ENCODE measurements at regions not wholly inside any gene's neighbourhood (a gene's known extent, or its start where the extent isn't known, plus 50 kb on each side); places are given as distances from the start of the nearest gene placed in this dataset.
"Not testable (repeated sequence)": the region's sequence is repeated elsewhere in the genome, so short reads cannot be mapped to it uniquely, and the experiment has no call there.

DNA sequence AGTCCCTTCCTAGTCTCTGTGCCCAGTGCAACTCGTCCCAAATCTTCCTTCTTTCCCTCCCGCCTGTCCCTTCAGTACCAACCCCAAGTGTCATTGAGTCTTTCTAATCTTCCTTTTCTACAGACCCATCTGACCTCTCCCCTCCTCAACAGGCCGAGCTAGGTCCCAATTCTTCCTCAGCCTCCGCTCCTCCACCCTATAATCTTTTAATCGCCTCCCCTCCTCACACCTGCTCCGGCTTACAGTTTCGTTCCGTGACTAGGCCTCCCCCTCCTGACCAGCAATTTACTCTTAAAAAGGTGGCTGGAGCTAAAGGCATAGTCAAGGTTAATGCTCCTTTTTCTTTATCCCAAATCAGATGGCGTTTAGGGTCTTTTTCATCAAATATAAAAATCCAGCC, 123.1 kb upstream of the MAP2 start:
- not testable (repeated sequence) for TF ChIP-seq FOXK2 (IDR thresholded peaks at IDR 0.05); SUZ12 (IDR thresholded peaks at IDR 0.05); HDGF (IDR thresholded peaks at IDR 0.05; ENCODE audit: borderline replicate concordance); SP1 (IDR thresholded peaks at IDR 0.05); ELF4 (IDR thresholded peaks at IDR 0.05); BHLHE40 (IDR thresholded peaks at IDR 0.05; ENCODE audit: borderline replicate concordance); FOXA1 (IDR thresholded peaks at IDR 0.05); FOXM1 (IDR thresholded peaks at IDR 0.05; ENCODE audit: borderline replicate concordance); ZNF384 (IDR thresholded peaks at IDR 0.05); CTBP1 (IDR thresholded peaks at IDR 0.05; ENCODE audit: borderline replicate concordance); NFRKB (IDR thresholded peaks at IDR 0.05)
